Central memory CD4-positive, alpha-beta T cell (primary cell): ENCODE measurements at regions not wholly inside any gene's neighbourhood (a gene's known extent, or its start where the extent isn't known, plus 50 kb on each side); places are given as distances from the start of the nearest gene placed in this dataset.

ENCODE experiments used
- DNase-seq: peaks from one replicate; pipeline ENCODE4 v3.0.0; 2022

GRCh38 chr6:9647599-9647998 is 767.3 kb downstream of the TFAP2A start:
- no peak for DNase-seq

GRCh38 chr6:9647071-9647445 is 767.8 kb downstream of the TFAP2A start:
- DNase-seq = no peak

- no peak for DNase-seq
Measured at GRCh38 chr6:9646342-9647070, 768.4 kb downstream of the TFAP2A start.

GRCh38 chr6:9638861-9639260 is 776.0 kb downstream of the TFAP2A start:
- DNase-seq = no peak

- no peak for DNase-seq
Measured at GRCh38 chr6:9634776-9635175, 780.1 kb downstream of the TFAP2A start.

- DNase-seq = no peak
Measured at GRCh38 chr6:9632026-9632425, 782.8 kb downstream of the TFAP2A start.

- DNase-seq = no peak
Measured at GRCh38 chr6:9628819-9629218, 786.1 kb downstream of the TFAP2A start.

GRCh38 chr6:9627916-9628315 is 787.0 kb downstream of the TFAP2A start:
- no peak for DNase-seq

- no peak for DNase-seq
Measured at GRCh38 chr6:9623985-9624384, 790.9 kb downstream of the TFAP2A start.

- no peak for DNase-seq
Measured at GRCh38 chr6:9623228-9623832, 791.5 kb downstream of the TFAP2A start.

- no peak for DNase-seq
Measured at GRCh38 chr6:9621276-9621675, 793.6 kb downstream of the TFAP2A start.

- no peak for DNase-seq
Measured at GRCh38 chr6:9620687-9621086, 794.2 kb downstream of the TFAP2A start.

GRCh38 chr6:9620263-9620662 is 794.6 kb downstream of the TFAP2A start:
- DNase-seq = no peak

GRCh38 chr6:9614778-9615177 is 800.1 kb downstream of the TFAP2A start:
- DNase-seq = no peak

- no peak for DNase-seq
Measured at GRCh38 chr6:9612489-9612888, 802.4 kb downstream of the TFAP2A start.

- DNase-seq = no peak
Measured at GRCh38 chr6:9610620-9611415, 804.1 kb downstream of the TFAP2A start.

- DNase-seq = no peak
Measured at GRCh38 chr6:9606435-9607134, 808.3 kb downstream of the TFAP2A start.

- no peak for DNase-seq
Measured at GRCh38 chr6:9594746-9595145, 820.1 kb downstream of the TFAP2A start.

- no peak for DNase-seq
Measured at GRCh38 chr6:9593554-9593953, 821.3 kb downstream of the TFAP2A start.

- no peak for DNase-seq
Measured at GRCh38 chr6:9583753-9584352, 831.0 kb downstream of the TFAP2A start.

- no peak for DNase-seq
Measured at GRCh38 chr6:9581155-9581554, 833.7 kb downstream of the TFAP2A start.

- DNase-seq = no peak
Measured at GRCh38 chr6:9576521-9576920, 838.4 kb downstream of the TFAP2A start.

GRCh38 chr6:9566096-9566495 is 848.8 kb downstream of the TFAP2A start:
- DNase-seq = no peak
